SK-N-SH (cell line): ENCODE measurements at regions not wholly inside any gene's neighbourhood (a gene's known extent, or its start where the extent isn't known, plus 50 kb on each side); places are given as distances from the start of the nearest gene placed in this dataset.
A peak's percentile ranks its signal among the peaks of the same experiment; 100 is the strongest.

ENCODE experiments used
- CTCF ChIA-PET: fragments of 300-600, 350-600 bp; formaldehyde crosslinking; extraction: SDS; loops from one replicate; lab custom pipeline; 2021; lab: Yijun Ruan, JAX
- POLR2A ChIA-PET: fragments of 350-600 bp; sonication (Branson Sonifier 250); formaldehyde crosslinking; extraction: SDS; loops from one replicate; lab custom pipeline; 2020; ENCODE audit warnings: antibody characterized with exemption, inconsistent platforms; lab: Yijun Ruan, JAX
- DNase-seq: peaks from one replicate; pipeline ENCODE4 v3.0.0; 2012
- H2AFZ ChIP-seq: fragments of 200-600 bp; sonication (generic); 2 replicates; pipeline ENCODE4 v1.8.1; 2016; ENCODE audit warnings: antibody characterized with exemption, mild to moderate bottlenecking, low read depth
- H3F3A ChIP-seq: fragments of 200-600 bp; sonication (generic); replicated peaks from 2 replicates; pipeline ENCODE3; 2016; ENCODE audit warnings: antibody characterized with exemption, mild to moderate bottlenecking; ENCODE audit not compliant: insufficient read depth
- H3K27ac ChIP-seq, 2 experiments: fragments of 200-500 bp in 1 of 2; fragments of 200-600 bp in 1 of 2; sonication (Bioruptor generic) in 1 of 2; sonication (generic), shearing (Covaris generic) in 1 of 2; 2 replicates each; pipeline versions ENCODE4 v1.5.1 to v1.6.1; 2014 to 2016; ENCODE audit warnings: low read depth in 2 of 2, inconsistent platforms in 1 of 2, low read length in 1 of 2, mild to moderate bottlenecking in 1 of 2, mixed read lengths in 1 of 2
- H3K27me3 ChIP-seq: fragments of 200-600 bp; sonication (generic), shearing (Covaris generic); 2 replicates; pipeline ENCODE4 v1.6.1; 2016; ENCODE audit warnings: mixed run types; ENCODE audit not compliant: insufficient read depth
- H3K36me3 ChIP-seq, 2 experiments: fragments of 200-500 bp in 1 of 2; fragments of 200-600 bp in 1 of 2; sonication (Bioruptor generic) in 1 of 2; sonication (generic) in 1 of 2; replicated peaks in 1 of 2; 2 replicates each; pipeline versions ENCODE3 to v1.5.1; 2014 to 2016; ENCODE audit warnings: low read length in 1 of 2, mild to moderate bottlenecking in 1 of 2; ENCODE audit not compliant: insufficient read depth in 2 of 2, control insufficient read depth in 1 of 2
- H3K4me1 ChIP-seq, 2 experiments: fragments of 200-500 bp in 1 of 2; fragments of 200-600 bp in 1 of 2; sonication (Bioruptor generic) in 1 of 2; sonication (generic), shearing (Covaris generic) in 1 of 2; 2 replicates each; pipeline versions ENCODE4 v1.5.1 to v1.6.1; 2014 to 2016; ENCODE audit warnings: low read depth in 1 of 2, low read length in 1 of 2, mixed run types in 1 of 2; ENCODE audit not compliant: insufficient read depth in 2 of 2, control insufficient read depth in 1 of 2
- H3K4me2 ChIP-seq: fragments of 200-600 bp; sonication (generic), shearing (Covaris generic); 2 replicates; pipeline ENCODE4 v1.6.1; 2017; ENCODE audit warnings: mixed run types
- H3K4me3 ChIP-seq, 2 experiments: fragments of 200-500 bp in 1 of 2; fragments of 200-600 bp in 1 of 2; sonication (Bioruptor generic) in 1 of 2; sonication (generic), shearing (Covaris generic) in 1 of 2; 2 replicates each; pipeline versions ENCODE4 v1.5.1 to v1.8.1; 2014 to 2016; ENCODE audit warnings: low read depth in 2 of 2, inconsistent platforms in 1 of 2, low read length in 1 of 2, mild to moderate bottlenecking in 1 of 2, mixed read lengths in 1 of 2, moderate library complexity in 1 of 2
- H3K79me2 ChIP-seq: fragments of 200-600 bp; sonication (generic); 2 replicates; pipeline ENCODE4 v1.8.1; 2017; ENCODE audit warnings: mild to moderate bottlenecking; ENCODE audit not compliant: insufficient read depth
- H3K9ac ChIP-seq: fragments of 200-600 bp; sonication (generic); 2 replicates; pipeline ENCODE4 v1.6.1; 2017; ENCODE audit warnings: mixed run types
- H3K9me2 ChIP-seq: fragments of 200-600 bp; sonication (generic); 2 replicates; pipeline ENCODE4 v1.6.1; 2017; ENCODE audit warnings: mixed run types
- H3K9me3 ChIP-seq: fragments of 200-600 bp; sonication (generic); 2 replicates; pipeline ENCODE4 v1.6.1; 2017; ENCODE audit warnings: mixed run types, mild to moderate bottlenecking, moderate library complexity
- H4K20me1 ChIP-seq: fragments of 200-600 bp; sonication (generic); 2 replicates; pipeline ENCODE4 v1.6.1; 2017; ENCODE audit warnings: mild to moderate bottlenecking, mixed run types; ENCODE audit not compliant: insufficient read depth
- CHD2 ChIP-seq: fragments of 150-350 bp; IDR thresholded peaks from 2 replicates; pipeline ENCODE4 v1.6.1; 2018; ENCODE audit warnings: low read length; ENCODE audit not compliant: partially characterized antibody
- ELF1 ChIP-seq: IDR thresholded peaks from 2 replicates; pipeline ENCODE4 v1.4.0; 2012
- EZH2phosphoT487 ChIP-seq: fragments of 200-600 bp; sonication (generic); IDR thresholded peaks from 2 replicates; pipeline ENCODE4 v1.6.1; 2017; ENCODE audit warnings: low read depth, mixed run types, mild to moderate bottlenecking, antibody characterized with exemption, moderate library complexity, borderline replicate concordance
- FOSL2 ChIP-seq: IDR thresholded peaks from 2 replicates; pipeline ENCODE4 v1.4.0; 2012; ENCODE audit warnings: low read depth, mild to moderate bottlenecking, moderate library complexity, borderline replicate concordance
- FOXJ3 ChIP-seq: sonication (generic); formaldehyde crosslinking; IDR thresholded peaks from 2 replicates; pipeline ENCODE4 v1.5.1; 2020; ENCODE audit warnings: mild to moderate bottlenecking, missing genetic modification reagents
- FOXM1 ChIP-seq: IDR thresholded peaks from 2 replicates; pipeline ENCODE4 v1.4.0; 2012; ENCODE audit warnings: low read depth, mild to moderate bottlenecking
- GATA2 ChIP-seq: sonication (generic); formaldehyde crosslinking; IDR thresholded peaks from 2 replicates; pipeline ENCODE4 v1.5.0; 2020; ENCODE audit warnings: mild to moderate bottlenecking, missing genetic modification reagents
- JUND ChIP-seq: IDR thresholded peaks from 2 replicates; pipeline ENCODE4 v1.4.0; 2012
- MEF2A ChIP-seq: IDR thresholded peaks from 2 replicates; pipeline ENCODE4 v1.4.0; 2012; ENCODE audit warnings: low read depth, borderline replicate concordance
- MXI1 ChIP-seq: IDR thresholded peaks from 2 replicates; pipeline ENCODE4 v1.6.1; 2012; ENCODE audit warnings: mild to moderate bottlenecking, low read depth, low read length, improper control_type of control experiment
- NFIC ChIP-seq: IDR thresholded peaks from 2 replicates; pipeline ENCODE4 v1.4.0; 2012; ENCODE audit warnings: borderline replicate concordance
- NRF1 ChIP-seq: IDR thresholded peaks from 2 replicates; pipeline ENCODE4 v1.6.1; 2012; ENCODE audit warnings: low read depth, mild to moderate bottlenecking, low read length
- RCOR1 ChIP-seq: fragments of 150-350 bp; IDR thresholded peaks from 2 replicates; pipeline ENCODE4 v1.6.1; 2017; ENCODE audit warnings: antibody characterized with exemption, low read length
- RFX5 ChIP-seq: IDR thresholded peaks from 2 replicates; pipeline ENCODE4 v1.6.1; 2012; ENCODE audit warnings: mild to moderate bottlenecking, improper control_type of control experiment, low read length
- SIN3A ChIP-seq: IDR thresholded peaks from 2 replicates; pipeline ENCODE4 v1.6.1; 2012; ENCODE audit warnings: low read depth, mild to moderate bottlenecking, low read length, moderate library complexity, borderline replicate concordance
- SMC3 ChIP-seq: IDR thresholded peaks from 2 replicates; pipeline ENCODE4 v1.6.1; 2012; ENCODE audit warnings: low read depth, low read length, improper control_type of control experiment
- TCF12 ChIP-seq: IDR thresholded peaks from 2 replicates; pipeline ENCODE4 v1.4.0; 2012
- TEAD4 ChIP-seq: IDR thresholded peaks from 2 replicates; pipeline ENCODE4 v1.4.0; 2012; ENCODE audit warnings: mild to moderate bottlenecking, borderline replicate concordance; ENCODE audit not compliant: insufficient read depth
- WGBS: methylation state at CpG from one replicate; pipeline ENCODE4 v1.1.6; 2017; ENCODE audit warnings: low lambda C conversion rate; 5-methylcytosine and 5-hydroxymethylcytosine counted together
- TF ChIP-seq, protein P1 (sequence below): IDR thresholded peaks from 2 replicates; pipeline ENCODE4 v1.4.0; 2012; ENCODE audit warnings: low read depth
- TF ChIP-seq, protein P2 (sequence below): IDR thresholded peaks from 2 replicates; pipeline ENCODE4 v1.4.0; 2012; ENCODE audit warnings: low read depth, borderline replicate concordance
- TF ChIP-seq, protein P3 (sequence below): IDR thresholded peaks from 2 replicates; pipeline ENCODE4; 2012
- TF ChIP-seq, protein P4 (sequence below): fragments of 150-350 bp; IDR thresholded peaks from 2 replicates; pipeline ENCODE4 v1.6.1; 2017; ENCODE audit warnings: antibody characterized with exemption, low read length, low read depth, borderline replicate concordance

DNA sequence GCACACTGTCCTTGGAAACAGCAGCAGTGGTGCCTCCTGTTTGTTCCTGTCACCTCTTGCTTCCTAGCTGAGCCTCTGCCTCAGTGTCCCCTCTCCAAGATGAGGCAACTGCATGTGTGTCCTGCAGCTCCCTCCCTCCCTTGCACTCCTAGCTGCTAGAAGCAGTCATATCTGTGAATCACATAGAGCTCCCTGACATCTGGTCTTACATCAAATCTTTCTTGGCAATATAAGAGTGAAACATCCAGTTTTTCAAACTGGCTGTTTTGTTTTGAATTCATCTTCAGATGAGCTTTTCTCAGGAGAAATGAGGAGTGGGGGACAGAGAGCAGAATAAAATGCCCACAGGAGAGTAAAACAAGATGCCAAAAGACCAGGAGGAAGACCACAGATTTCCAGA lies 103.7 kb downstream of the VCPKMT start:
- Histone ChIP-seq H2AFZ (no peak overlapping the region), H3K27me3 (no peaks in the 10 kb centered on the region), H3K27ac (peak overlapping the region; percentile 31 to 93; a peak in 3 of 4 replicates), H3K4me3 (no peak overlapping the region), H4K20me1 (no peaks in the 10 kb centered on the region), H3K4me1 (peaks cover 2 to 28% of the 10 kb centered on the region in 2 experiments; a peak in 3 of 4 replicates), H3F3A (peaks cover 43% of the 10 kb centered on the region)
- CTCF ChIA-PET: interaction anchor here (0.7 to 1.0 kb wide), 2 partner anchors 134 to 151 kb away, joined by 3 read pairs; no protein-coding TSS in a partner anchor
- TF ChIP-seq FOXM1: peak; percentile 89
- TF ChIP-seq, protein P1, sequence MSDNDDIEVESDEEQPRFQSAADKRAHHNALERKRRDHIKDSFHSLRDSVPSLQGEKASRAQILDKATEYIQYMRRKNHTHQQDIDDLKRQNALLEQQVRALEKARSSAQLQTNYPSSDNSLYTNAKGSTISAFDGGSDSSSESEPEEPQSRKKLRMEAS: peak; percentile 43; the same call in 1 of the 2 replicates
- peak; percentile 42; the same call in 1 of the 2 replicates for TF ChIP-seq FOSL2
- TF ChIP-seq, protein P2, sequence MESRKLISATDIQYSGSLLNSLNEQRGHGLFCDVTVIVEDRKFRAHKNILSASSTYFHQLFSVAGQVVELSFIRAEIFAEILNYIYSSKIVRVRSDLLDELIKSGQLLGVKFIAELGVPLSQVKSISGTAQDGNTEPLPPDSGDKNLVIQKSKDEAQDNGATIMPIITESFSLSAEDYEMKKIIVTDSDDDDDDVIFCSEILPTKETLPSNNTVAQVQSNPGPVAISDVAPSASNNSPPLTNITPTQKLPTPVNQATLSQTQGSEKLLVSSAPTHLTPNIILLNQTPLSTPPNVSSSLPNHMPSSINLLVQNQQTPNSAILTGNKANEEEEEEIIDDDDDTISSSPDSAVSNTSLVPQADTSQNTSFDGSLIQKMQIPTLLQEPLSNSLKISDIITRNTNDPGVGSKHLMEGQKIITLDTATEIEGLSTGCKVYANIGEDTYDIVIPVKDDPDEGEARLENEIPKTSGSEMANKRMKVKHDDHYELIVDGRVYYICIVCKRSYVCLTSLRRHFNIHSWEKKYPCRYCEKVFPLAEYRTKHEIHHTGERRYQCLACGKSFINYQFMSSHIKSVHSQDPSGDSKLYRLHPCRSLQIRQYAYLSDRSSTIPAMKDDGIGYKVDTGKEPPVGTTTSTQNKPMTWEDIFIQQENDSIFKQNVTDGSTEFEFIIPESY: no peak
- TF ChIP-seq GATA2: no peak
- peak; percentile 39; the same call in 1 of the 2 replicates for TF ChIP-seq NFIC
- 0 out of 2 replicates have a peak, but pooled peaks have one; percentile 19 for TF ChIP-seq JUND
- no peak for TF ChIP-seq MEF2A
- TF ChIP-seq TCF12: peak; percentile 84
- TF ChIP-seq TEAD4: peak; percentile 31; the same call in 1 of the 2 replicates
- TF ChIP-seq, protein P3, sequence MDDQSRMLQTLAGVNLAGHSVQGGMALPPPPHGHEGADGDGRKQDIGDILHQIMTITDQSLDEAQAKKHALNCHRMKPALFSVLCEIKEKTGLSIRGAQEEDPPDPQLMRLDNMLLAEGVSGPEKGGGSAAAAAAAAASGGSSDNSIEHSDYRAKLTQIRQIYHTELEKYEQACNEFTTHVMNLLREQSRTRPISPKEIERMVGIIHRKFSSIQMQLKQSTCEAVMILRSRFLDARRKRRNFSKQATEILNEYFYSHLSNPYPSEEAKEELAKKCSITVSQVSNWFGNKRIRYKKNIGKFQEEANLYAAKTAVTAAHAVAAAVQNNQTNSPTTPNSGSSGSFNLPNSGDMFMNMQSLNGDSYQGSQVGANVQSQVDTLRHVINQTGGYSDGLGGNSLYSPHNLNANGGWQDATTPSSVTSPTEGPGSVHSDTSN: peak; percentile 79
- TF ChIP-seq, all 33 proteins: peak for 8
- Histone ChIP-seq H3K79me2 (no peaks in the 10 kb centered on the region), H3K9ac (peak overlapping the region; percentile 55), H3K36me3 (no peaks in the 10 kb centered on the region), H3K9me3 (no peaks in the 10 kb centered on the region), H3K9me2 (no peaks in the 10 kb centered on the region), H3K4me2 (peak overlapping the region; percentile 51)
- DNase-seq: no peak
- POLR2A ChIA-PET: no interaction called here

DNA sequence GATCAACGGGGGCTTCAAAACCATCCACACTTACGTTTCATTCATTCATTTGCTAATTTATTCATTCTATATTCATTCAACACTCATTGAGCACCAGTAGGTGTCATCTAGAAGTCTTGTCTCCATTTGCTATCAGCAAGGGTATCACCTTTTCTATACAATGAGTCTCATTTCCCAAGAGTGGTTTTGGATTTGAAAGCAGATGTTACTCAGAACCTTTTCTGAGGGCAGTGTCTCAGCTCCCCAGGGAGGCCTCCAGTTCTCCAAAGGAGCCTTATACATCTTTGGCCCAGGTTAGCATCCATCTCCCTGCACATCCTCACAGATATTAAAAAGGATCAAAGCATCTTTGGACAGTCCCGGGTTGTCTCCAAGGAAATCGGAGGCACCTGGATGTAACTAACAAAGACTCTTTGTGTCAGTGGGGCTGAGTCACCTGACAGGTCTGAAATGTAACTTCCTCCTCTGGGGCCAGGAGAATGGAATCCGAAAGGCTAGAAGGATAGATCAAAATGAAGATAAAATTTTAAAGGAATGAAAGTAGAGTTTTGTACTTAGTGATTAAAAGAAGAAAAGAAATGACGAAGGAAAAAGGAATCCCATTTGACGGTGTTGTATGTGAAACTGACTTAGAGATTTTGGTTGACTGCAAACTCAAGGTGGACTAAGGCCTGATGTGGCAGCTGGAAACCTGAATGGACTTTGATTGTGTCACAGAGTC lies 103.0 kb downstream of the VCPKMT start:
- POLR2A ChIA-PET: no interaction called here
- H3K9ac ChIP-seq: peak overlapping the region; percentile 55
- TF ChIP-seq SMC3 (no peak), NFIC (peak; percentile 87), RCOR1 (no peak), RFX5 (no peak), EZH2phosphoT487 (no peak), ELF1 (no peak; the same call in 1 of the 2 replicates), JUND (peak; percentile 98), SIN3A (no peak; the same call in 1 of the 2 replicates), FOXM1 (peak; percentile 83; the same call in 1 of the 2 replicates), CHD2 (no peak), FOXJ3 (CRISPR knock-in tag) (no peak), TEAD4 (peak; percentile 95), NRF1 (no peak), MXI1 (no peak)
- TF ChIP-seq, protein P4, sequence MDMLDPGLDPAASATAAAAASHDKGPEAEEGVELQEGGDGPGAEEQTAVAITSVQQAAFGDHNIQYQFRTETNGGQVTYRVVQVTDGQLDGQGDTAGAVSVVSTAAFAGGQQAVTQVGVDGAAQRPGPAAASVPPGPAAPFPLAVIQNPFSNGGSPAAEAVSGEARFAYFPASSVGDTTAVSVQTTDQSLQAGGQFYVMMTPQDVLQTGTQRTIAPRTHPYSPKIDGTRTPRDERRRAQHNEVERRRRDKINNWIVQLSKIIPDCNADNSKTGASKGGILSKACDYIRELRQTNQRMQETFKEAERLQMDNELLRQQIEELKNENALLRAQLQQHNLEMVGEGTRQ: no peak
- TF ChIP-seq, protein P3: peak; percentile 97

More for the DNA sequence above, 103.0 kb downstream of the VCPKMT start:
- CTCF ChIA-PET: interaction anchor here (0.7 kb wide), 1 partner anchor 151 kb away, joined by 3 read pairs; no protein-coding TSS in a partner anchor
- no peak for DNase-seq
- Histone ChIP-seq H3K9me3 (no peaks in the 10 kb centered on the region), H3K9me2 (no peaks in the 10 kb centered on the region), H3K79me2 (no peaks in the 10 kb centered on the region), H4K20me1 (no peaks in the 10 kb centered on the region), H3K4me1 (peaks cover 2 to 35% of the 10 kb centered on the region in 2 experiments; a peak in 3 of 4 replicates), H3K4me3 (no peak overlapping the region), H3F3A (peaks cover 50% of the 10 kb centered on the region), H3K36me3 (no peaks in the 10 kb centered on the region), H3K4me2 (peak overlapping the region; percentile 51), H3K27me3 (no peaks in the 10 kb centered on the region), H3K27ac (peak overlapping the region; percentile 31 to 93; a peak in 3 of 4 replicates), H2AFZ (no peak overlapping the region)
- WGBS: 38% methylated on average over 7 of the region's 7 CpGs
